ENCODE measurements at regions not wholly inside any gene's neighbourhood (a gene's known extent, or its start where the extent isn't known, plus 50 kb on each side); places are given as distances from the start of the nearest gene placed in this dataset.

GRCh38 chr11:109196016-109196415 is 226.0 kb upstream of the C11orf87 start:
- TF ChIP-seq, protein P1, sequence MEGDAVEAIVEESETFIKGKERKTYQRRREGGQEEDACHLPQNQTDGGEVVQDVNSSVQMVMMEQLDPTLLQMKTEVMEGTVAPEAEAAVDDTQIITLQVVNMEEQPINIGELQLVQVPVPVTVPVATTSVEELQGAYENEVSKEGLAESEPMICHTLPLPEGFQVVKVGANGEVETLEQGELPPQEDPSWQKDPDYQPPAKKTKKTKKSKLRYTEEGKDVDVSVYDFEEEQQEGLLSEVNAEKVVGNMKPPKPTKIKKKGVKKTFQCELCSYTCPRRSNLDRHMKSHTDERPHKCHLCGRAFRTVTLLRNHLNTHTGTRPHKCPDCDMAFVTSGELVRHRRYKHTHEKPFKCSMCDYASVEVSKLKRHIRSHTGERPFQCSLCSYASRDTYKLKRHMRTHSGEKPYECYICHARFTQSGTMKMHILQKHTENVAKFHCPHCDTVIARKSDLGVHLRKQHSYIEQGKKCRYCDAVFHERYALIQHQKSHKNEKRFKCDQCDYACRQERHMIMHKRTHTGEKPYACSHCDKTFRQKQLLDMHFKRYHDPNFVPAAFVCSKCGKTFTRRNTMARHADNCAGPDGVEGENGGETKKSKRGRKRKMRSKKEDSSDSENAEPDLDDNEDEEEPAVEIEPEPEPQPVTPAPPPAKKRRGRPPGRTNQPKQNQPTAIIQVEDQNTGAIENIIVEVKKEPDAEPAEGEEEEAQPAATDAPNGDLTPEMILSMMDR (IDR thresholded peaks at IDR 0.05): no peak
- no peak for TF ChIP-seq EP300 (IDR thresholded peaks at IDR 0.05; ENCODE audit: low read depth)
- TF ChIP-seq POLR2A (IDR thresholded peaks at IDR 0.05): no peak

Measured in transverse colon (tissue), 3 donors.